ENCODE measurements at regions not wholly inside any gene's neighbourhood (a gene's known extent, or its start where the extent isn't known, plus 50 kb on each side); places are given as distances from the start of the nearest gene placed in this dataset.

GRCh38 chr4:131296192-131296591 lies 1852.9 kb upstream of the PCDH10 start:
- no peak for TF ChIP-seq ZNF274 (IDR thresholded peaks at IDR 0.05; ENCODE audit: insufficient read depth, insufficient read length)
- TF ChIP-seq ASH2L (IDR thresholded peaks at IDR 0.05; ENCODE audit: borderline replicate concordance, low read depth): no peak
- no peak for TF ChIP-seq RAD21 (IDR thresholded peaks at IDR 0.05; ENCODE audit: insufficient read depth, low read depth, low read length)
- TF ChIP-seq CTCF (IDR thresholded peaks at IDR 0.05 in 2 of 3, conservative IDR thresholded peaks at IDR 0.05 in 1 of 3; ENCODE audit: control insufficient read depth in 2 of 3, extremely low read depth in 1 of 3, insufficient read depth in 1 of 3, low read depth in 3 of 3, low read length in 3 of 3): no peak
- TF ChIP-seq NRF1 (conservative IDR thresholded peaks at IDR 0.05; ENCODE audit: low read depth, low read length): no peak
- no peak for TF ChIP-seq SIX5 (IDR thresholded peaks at IDR 0.05; ENCODE audit: low read depth, low read length, severe bottlenecking)
- no peak for TF ChIP-seq CREM (IDR thresholded peaks at IDR 0.05; ENCODE audit: low read depth)
- TF ChIP-seq NBN (IDR thresholded peaks at IDR 0.05): no peak
- no peak for TF ChIP-seq YY1 (IDR thresholded peaks at IDR 0.05; ENCODE audit: low read depth, low read length)
- TF ChIP-seq EP300 (IDR thresholded peaks at IDR 0.05; ENCODE audit: borderline replicate concordance in 1 of 2, control insufficient read depth in 1 of 2, low read depth in 2 of 2, low read length in 2 of 2): no peak

Data from GM12878 (cell line).